D721Med (cell line): ENCODE measurements at regions not wholly inside any gene's neighbourhood (a gene's known extent, or its start where the extent isn't known, plus 50 kb on each side); places are given as distances from the start of the nearest gene placed in this dataset.

Source experiments
- DNase-seq: peaks from one replicate; pipeline ENCODE4 v3.0.0; 2011; ENCODE audit warnings: low spot score; ENCODE audit not compliant: insufficient read length
- FAIRE-seq: peaks from 2 replicates; lab custom pipeline; 2011; peaks lifted over from hg19 to GRCh38; lab: Jason Lieb, UNC
- CTCF ChIP-seq: IDR thresholded peaks from 2 replicates; pipeline ENCODE4 v1.5.1; 2012; ENCODE audit warnings: mild to moderate bottlenecking, control low read depth; ENCODE audit not compliant: insufficient read depth; ENCODE audit errors: missing control alignments

DNA sequence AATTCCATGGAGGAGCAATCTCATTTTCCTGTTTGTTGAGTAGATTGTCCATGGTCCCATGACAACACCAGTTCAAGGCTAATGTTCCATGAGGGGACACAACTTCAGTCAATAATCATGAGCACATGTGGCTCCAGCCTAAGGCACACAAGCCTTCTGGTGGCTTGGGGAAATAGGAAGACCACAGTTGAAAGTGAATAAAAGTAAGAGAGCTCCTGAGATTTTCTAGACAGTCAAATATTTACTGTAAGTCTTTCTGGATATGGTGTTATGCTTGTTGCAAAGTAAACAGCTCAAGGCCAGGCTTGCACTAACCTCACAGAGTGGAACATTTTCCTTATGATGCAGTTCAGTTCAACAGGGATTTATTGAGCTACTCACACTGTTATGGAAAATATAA lies 206.9 kb upstream of the SLC38A2 start:
- no peak for FAIRE-seq
- DNase-seq, result no peak
- TF ChIP-seq CTCF, result no peak

DNA sequence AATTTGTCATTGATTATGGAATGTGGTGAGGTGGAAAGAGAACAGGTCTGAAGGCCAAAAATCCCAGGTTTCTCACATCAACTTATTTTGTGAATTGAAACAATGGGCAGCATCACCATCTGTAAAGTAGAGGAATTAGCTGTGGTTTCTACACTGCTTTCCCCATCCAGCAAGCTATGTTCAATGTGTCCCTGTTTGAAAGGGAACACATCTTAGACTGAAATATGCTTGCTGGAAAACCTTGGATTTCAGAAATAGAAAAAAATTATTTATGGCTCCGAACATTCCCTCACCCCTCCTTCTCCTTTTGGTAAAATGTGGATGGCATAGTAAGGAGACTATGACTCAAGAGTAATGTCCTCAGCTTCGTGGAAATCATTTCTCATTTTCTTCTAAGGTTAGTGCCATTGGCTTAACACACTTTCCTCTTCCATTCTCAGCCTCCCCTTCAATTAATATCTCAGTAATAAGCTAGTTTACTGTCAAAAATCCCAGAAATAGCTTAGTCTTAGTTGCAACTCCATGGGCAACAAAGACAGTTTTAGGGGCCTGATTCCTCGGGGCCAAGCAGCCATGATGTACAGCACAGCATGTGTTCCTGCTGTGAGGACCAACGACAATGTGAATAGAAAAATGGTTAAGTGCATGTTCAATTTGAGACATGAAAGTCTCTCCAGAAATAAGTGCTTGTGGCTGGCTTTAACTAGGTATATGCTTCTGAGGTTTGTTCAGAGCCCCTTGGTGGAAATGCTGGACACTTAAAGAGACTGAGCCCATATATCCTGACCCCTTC lies 205.8 kb upstream of the SLC38A2 start:
- FAIRE-seq (no peak), DNase-seq (no peak)
- TF ChIP-seq CTCF, result no peak

DNA sequence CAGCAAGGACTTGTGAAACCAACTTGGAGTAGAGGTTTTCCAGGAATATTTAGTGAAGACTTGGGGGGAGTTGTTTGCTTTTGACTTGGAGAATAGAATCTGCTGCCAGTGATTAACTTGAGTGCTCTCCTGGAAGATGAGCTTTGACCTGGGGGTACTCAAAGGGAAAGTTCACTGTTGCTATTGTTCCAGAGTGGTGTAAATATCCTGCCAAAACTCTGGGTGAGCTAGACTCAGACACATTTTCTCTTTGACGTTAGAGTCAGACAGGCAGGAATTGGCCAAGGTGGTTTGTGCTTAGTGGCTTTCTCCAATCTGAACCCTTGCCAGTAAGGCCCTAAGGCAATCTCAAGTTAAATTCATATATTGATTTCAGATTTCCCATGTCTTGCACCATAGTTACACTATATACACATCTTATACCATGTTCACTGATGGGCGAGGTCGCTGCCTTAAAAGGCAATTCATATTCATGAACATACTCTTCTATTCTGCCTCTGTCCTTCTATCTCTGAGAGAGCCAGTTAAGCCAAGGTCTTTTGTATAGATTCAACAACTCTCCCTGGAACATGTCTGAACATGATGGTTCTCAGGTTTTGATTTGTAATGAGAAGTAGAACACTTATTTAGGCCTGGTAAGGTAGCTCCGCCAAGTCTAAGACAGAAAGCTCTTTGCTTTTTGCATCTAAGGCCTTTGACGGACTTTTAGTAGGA lies 204.6 kb upstream of the SLC38A2 start:
- DNase-seq (no peak), FAIRE-seq (no peak)
- no peak for TF ChIP-seq CTCF

DNA sequence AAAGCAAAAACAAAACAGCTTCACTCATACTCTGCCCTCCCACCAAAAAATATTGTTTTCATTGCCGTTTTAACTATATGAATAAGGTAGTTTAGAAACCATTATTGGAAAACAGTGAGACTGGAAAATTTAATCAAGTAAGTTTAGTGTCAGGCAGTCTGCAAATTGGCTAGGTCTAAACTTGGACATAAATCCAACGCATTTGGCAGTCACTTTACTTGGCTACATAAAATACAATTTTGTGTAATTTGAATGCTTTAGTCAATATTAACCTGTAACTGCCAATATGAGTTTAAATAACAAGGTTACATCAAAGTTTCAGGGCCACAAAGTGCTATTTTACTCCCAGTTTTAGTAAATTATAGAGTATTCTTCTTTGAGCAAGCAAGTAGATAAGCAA lies 202.3 kb upstream of the SLC38A2 start:
- DNase-seq (no peak), FAIRE-seq (no peak)
- TF ChIP-seq CTCF, result no peak

- no peak for TF ChIP-seq CTCF
- FAIRE-seq (no peak), DNase-seq (no peak)
Measured at GRCh38 chr12:46573347-46573658, 200.7 kb upstream of the SLC38A2 start.

DNA sequence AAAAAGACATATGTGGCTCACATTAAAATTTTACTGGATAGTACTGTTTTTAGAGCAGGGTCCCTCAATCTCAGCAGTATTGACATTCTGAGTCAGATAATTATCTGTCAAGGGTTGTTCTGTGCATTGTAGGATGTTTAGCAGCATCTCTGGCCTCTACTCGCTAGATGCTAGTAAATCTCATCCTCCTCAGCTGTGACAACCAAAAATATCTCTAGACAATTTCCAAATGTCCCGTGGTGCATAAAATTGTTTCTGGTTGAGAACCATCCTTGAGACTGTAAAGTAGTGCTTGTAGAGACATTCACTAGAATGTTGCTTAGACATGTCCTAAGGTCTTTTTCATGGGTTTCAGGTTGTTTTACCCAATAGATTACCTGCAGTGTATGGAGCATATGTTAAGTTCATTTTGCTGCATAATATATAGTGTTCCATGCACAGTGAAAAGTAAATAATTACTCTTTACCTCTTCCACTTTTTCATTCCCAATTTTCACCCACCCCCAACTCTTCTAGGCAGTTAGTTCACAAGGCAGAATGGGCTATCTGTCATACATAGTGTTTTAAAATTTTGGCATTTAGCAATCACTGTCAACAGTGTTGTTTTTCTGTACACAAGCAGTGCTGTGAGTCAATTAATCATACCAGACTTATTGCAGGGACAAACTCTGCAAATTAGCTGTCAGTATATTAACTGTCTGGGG lies 200.2 kb upstream of the SLC38A2 start:
- FAIRE-seq, result no peak
- TF ChIP-seq CTCF, result no peak
- no peak for DNase-seq
